ENCODE measurements at regions not wholly inside any gene's neighbourhood (a gene's known extent, or its start where the extent isn't known, plus 50 kb on each side); places are given as distances from the start of the nearest gene placed in this dataset.

GRCh38 chr10:114877301-114877644 is 55.7 kb downstream of the FHIP2A start:
- TF ChIP-seq CTCF (IDR thresholded peaks at IDR 0.05; ENCODE audit: low read depth, low read length) (no peak), EZH2phosphoT487 (IDR thresholded peaks at IDR 0.05; ENCODE audit: low read depth) (no peak)

Measured in OCI-LY3 (cell line).